ENCODE measurements at regions not wholly inside any gene's neighbourhood (a gene's known extent, or its start where the extent isn't known, plus 50 kb on each side); places are given as distances from the start of the nearest gene placed in this dataset.

DNA sequence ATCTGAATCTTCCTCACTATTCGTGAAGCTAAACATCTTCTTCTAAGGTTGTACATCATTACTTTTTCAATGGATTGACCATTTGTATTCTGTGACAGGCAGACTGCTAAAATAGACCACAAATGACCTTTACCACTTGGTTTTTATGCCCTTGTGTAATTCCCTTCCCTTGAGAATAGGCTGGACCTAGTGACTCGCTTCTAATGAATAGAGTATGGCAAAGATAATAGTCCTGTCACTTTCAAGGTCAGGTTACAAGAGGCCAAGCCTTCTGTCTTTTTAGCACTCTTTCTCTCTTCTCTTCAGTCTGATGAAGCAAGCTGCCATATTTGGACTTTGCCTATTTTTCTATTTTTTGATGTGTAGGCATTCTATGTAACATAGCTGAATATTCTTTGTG is 492.9 kb downstream of the SOX6 start:
- TF ChIP-seq, protein P1, sequence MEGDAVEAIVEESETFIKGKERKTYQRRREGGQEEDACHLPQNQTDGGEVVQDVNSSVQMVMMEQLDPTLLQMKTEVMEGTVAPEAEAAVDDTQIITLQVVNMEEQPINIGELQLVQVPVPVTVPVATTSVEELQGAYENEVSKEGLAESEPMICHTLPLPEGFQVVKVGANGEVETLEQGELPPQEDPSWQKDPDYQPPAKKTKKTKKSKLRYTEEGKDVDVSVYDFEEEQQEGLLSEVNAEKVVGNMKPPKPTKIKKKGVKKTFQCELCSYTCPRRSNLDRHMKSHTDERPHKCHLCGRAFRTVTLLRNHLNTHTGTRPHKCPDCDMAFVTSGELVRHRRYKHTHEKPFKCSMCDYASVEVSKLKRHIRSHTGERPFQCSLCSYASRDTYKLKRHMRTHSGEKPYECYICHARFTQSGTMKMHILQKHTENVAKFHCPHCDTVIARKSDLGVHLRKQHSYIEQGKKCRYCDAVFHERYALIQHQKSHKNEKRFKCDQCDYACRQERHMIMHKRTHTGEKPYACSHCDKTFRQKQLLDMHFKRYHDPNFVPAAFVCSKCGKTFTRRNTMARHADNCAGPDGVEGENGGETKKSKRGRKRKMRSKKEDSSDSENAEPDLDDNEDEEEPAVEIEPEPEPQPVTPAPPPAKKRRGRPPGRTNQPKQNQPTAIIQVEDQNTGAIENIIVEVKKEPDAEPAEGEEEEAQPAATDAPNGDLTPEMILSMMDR (conservative IDR thresholded peaks at IDR 0.05; ENCODE audit: low read depth, low read length): no peak
- TF ChIP-seq EZH2 (IDR thresholded peaks at IDR 0.05; ENCODE audit: low read length, unreplicated experiment): no peak
